Stomach (tissue), 8 donors: ENCODE measurements at regions not wholly inside any gene's neighbourhood (a gene's known extent, or its start where the extent isn't known, plus 50 kb on each side); places are given as distances from the start of the nearest gene placed in this dataset.
"Not testable (repeated sequence)": the region's sequence is repeated elsewhere in the genome, so short reads cannot be mapped to it uniquely, and the experiment has no call there.

Experiments
- DNase-seq, 2 donors: peaks; one replicate each; pipeline versions ENCODE4 v3.0.0 to v3.0.0-alpha.2; 2013 to 2019
- H3K27ac ChIP-seq, 5 donors: fragments of 200-600 bp in 4 of 5; sonication (generic) in 4 of 5; one replicate each; pipeline ENCODE4 v1.5.1; 2013 to 2019; ENCODE audit warnings: mild to moderate bottlenecking in 1 of 5, moderate library complexity in 1 of 5
- H3K27me3 ChIP-seq, 3 donors: fragments of 200-600 bp; sonication (generic); one replicate each; pipeline ENCODE4 v1.5.1; 2017 to 2019; ENCODE audit warnings: mixed run types in 1 of 3
- H3K36me3 ChIP-seq, 4 donors: fragments of 200-600 bp; sonication (generic); 1 replicate in 3 of 4; 2 replicates in 1 of 4; pipeline ENCODE4 v1.5.1; 2016 to 2019
- H3K4me1 ChIP-seq, 4 donors: fragments of 200-600 bp; sonication (generic); one replicate each; pipeline ENCODE4 v1.5.1; 2016 to 2019
- H3K4me3 ChIP-seq, 4 donors: fragments of 200-600 bp; sonication (generic) in 3 of 4; one replicate each; pipeline ENCODE4 v1.5.1; 2016 to 2019; ENCODE audit warnings: mild to moderate bottlenecking in 1 of 4
- H3K9me3 ChIP-seq, 4 donors: fragments of 200-600 bp; sonication (generic); one replicate each; pipeline ENCODE4 v1.5.1; 2016 to 2019
- CTCF ChIP-seq, 7 experiments: fragments of 450-650 bp in 4 of 7; fragments of 200-600 bp in 3 of 7; sonication (generic) in 3 of 7; IDR thresholded peaks; one replicate each; pipeline ENCODE4 v1.5.1; 2016 to 2019; ENCODE audit warnings: antibody characterized with exemption in 7 of 7, control low read depth in 2 of 7, mild to moderate bottlenecking in 1 of 7
- EP300 ChIP-seq: sonication (generic); formaldehyde crosslinking; IDR thresholded peaks from one replicate; pipeline ENCODE4 v1.6.1; 2017; ENCODE audit warnings: antibody characterized with exemption
- POLR2A ChIP-seq, 4 donors: fragments of 450-650 bp; IDR thresholded peaks; one replicate each; pipeline ENCODE4 v1.6.1; 2016; ENCODE audit warnings: antibody characterized with exemption in 4 of 4, control low read depth in 2 of 4, mild to moderate bottlenecking in 1 of 4, moderate library complexity in 1 of 4
- POLR2AphosphoS5 ChIP-seq, 3 donors: sonication (generic); formaldehyde crosslinking; IDR thresholded peaks; one replicate each; pipeline ENCODE4 v1.6.1; 2016; ENCODE audit warnings: antibody characterized with exemption in 3 of 3
- WGBS, 5 donors: extraction: QIAGEN DNeasy Blood & Tissue Kit in 3 of 5; methylation state at CpG; one replicate each; pipeline versions ENCODE4 v1.1.5 to v1.1.7; 2013 to 2018; 5-methylcytosine and 5-hydroxymethylcytosine counted together
- intact Hi-C: fragments of 100-400 bp; cut with DNase I; formaldehyde crosslinking; loops from one replicate; pipeline ENCODE4 v1.15.1; 2023; ENCODE audit warnings: low total_unique reads
- donor health status: healthy with polysubstance abuse.
- donor health status: Bipolar disorder and iron deficiency.
- donor health status: healthy.

- no peaks in the 10 kb centered on the region for H3K9me3 ChIP-seq
- peak overlapping the region in 4 of 5 donors; percentile 75 to 87 (median 83) for H3K27ac ChIP-seq
- peaks cover 2 to 18% (median 3%) of the 10 kb centered on the region in 3 donors for H3K27me3 ChIP-seq
- no peaks in the 10 kb centered on the region for H3K36me3 ChIP-seq
- H3K4me1 ChIP-seq, result peaks cover 0 to 16% (median 13%) of the 10 kb centered on the region in 4 donors
- peak; percentile 58 to 94 for DNase-seq
- intact Hi-C loops, result no loop called here
- TF ChIP-seq EP300 (no peak), POLR2A (IDR thresholded peaks at IDR 0.05) (no peak), POLR2AphosphoS5 (IDR thresholded peaks at IDR 0.05) (no peak), CTCF (IDR thresholded peaks at IDR 0.05) (peak in 5 of 7 experiments; percentile 61 to 90 (median 73))
- H3K4me3 ChIP-seq, result peak overlapping the region; percentile 62 to 80 (median 68)
- 7 to 12% (median 9%) methylated on average over 24 of the region's 24 CpGs for WGBS, 5 donors
These were observed 159.9 kb downstream of the OR2B2 start for GRCh38 chr6:27752038-27752885.

GRCh38 chr6:27748661-27749060, 163.5 kb downstream of the OR2B2 start:
- Histone ChIP-seq H3K4me1 (peaks cover 0 to 7% (median 4%) of the 10 kb centered on the region in 4 donors), H3K4me3 (no peak overlapping the region), H3K27me3 (peaks cover 0 to 37% (median 10%) of the 10 kb centered on the region in 3 donors), H3K9me3 (no peaks in the 10 kb centered on the region), H3K27ac (no peak overlapping the region), H3K36me3 (no peaks in the 10 kb centered on the region)
- no peak for DNase-seq
- WGBS, 5 donors, result 81 to 86% (median 85%) methylated on average over 7 of the region's 7 CpGs
- TF ChIP-seq POLR2AphosphoS5 (IDR thresholded peaks at IDR 0.05) (no peak), POLR2A (IDR thresholded peaks at IDR 0.05) (no peak), CTCF (IDR thresholded peaks at IDR 0.05) (no peak), EP300 (no peak)
- intact Hi-C loops, result no loop called here

GRCh38 chr6:27747637-27748036, 164.6 kb downstream of the OR2B2 start:
- TF ChIP-seq CTCF (IDR thresholded peaks at IDR 0.05) (no peak), EP300 (no peak), POLR2AphosphoS5 (IDR thresholded peaks at IDR 0.05) (no peak), POLR2A (IDR thresholded peaks at IDR 0.05) (no peak)
- H3K27me3 ChIP-seq, result peaks cover 0 to 47% (median 17%) of the 10 kb centered on the region in 3 donors
- WGBS, 5 donors, result 80 to 86% (median 84%) methylated on average over 6 of the region's 6 CpGs
- H3K36me3 ChIP-seq, result no peaks in the 10 kb centered on the region
- H3K27ac ChIP-seq, result no peak overlapping the region
- no peak overlapping the region for H3K4me3 ChIP-seq
- peaks cover 0 to under 1% (median 0%) of the 10 kb centered on the region in 4 donors for H3K4me1 ChIP-seq
- no peaks in the 10 kb centered on the region for H3K9me3 ChIP-seq
- no peak for DNase-seq
- intact Hi-C loops, result no loop called here

- WGBS, 5 donors, result 41 to 57% (median 53%) methylated on average over 4 of the region's 4 CpGs
- H3K36me3 ChIP-seq, H3K27ac ChIP-seq, H3K9me3 ChIP-seq, intact Hi-C loops, DNase-seq, H3K4me3 ChIP-seq, H3K4me1 ChIP-seq: not testable (repeated sequence)
- peaks cover 0 to 52% (median 17%) of the 10 kb centered on the region in 3 donors for H3K27me3 ChIP-seq
These were observed 165.3 kb downstream of the OR2B2 start for GRCh38 chr6:27746860-27747259.

GRCh38 chr6:27743787-27744186, 168.4 kb downstream of the OR2B2 start:
- Histone ChIP-seq H3K4me3 (no peak overlapping the region), H3K9me3 (no peaks in the 10 kb centered on the region), H3K36me3 (no peaks in the 10 kb centered on the region), H3K4me1 (no peaks in the 10 kb centered on the region), H3K27ac (no peak overlapping the region), H3K27me3 (peaks cover 0 to 69% (median 17%) of the 10 kb centered on the region in 3 donors)
- DNase-seq, result no peak
- WGBS, 5 donors, result 18 to 32% (median 20%) methylated on average over 7 of the region's 7 CpGs
- TF ChIP-seq EP300 (no peak), POLR2AphosphoS5 (IDR thresholded peaks at IDR 0.05) (no peak), POLR2A (IDR thresholded peaks at IDR 0.05) (no peak), CTCF (IDR thresholded peaks at IDR 0.05) (no peak)
- intact Hi-C loops, result no loop called here
